GM12892 (cell line): ENCODE measurements at regions not wholly inside any gene's neighbourhood (a gene's known extent, or its start where the extent isn't known, plus 50 kb on each side); places are given as distances from the start of the nearest gene placed in this dataset.

ENCODE experiments used
- POLR2A ChIP-seq: IDR thresholded peaks from 2 replicates; pipeline ENCODE4 v1.6.1; 2011; ENCODE audit warnings: low read depth, low read length, control low read depth
- POLR2AphosphoS5 ChIP-seq: IDR thresholded peaks from 2 replicates; pipeline ENCODE4 v1.6.1; 2011; ENCODE audit warnings: low read depth, low read length, control low read depth

DNA sequence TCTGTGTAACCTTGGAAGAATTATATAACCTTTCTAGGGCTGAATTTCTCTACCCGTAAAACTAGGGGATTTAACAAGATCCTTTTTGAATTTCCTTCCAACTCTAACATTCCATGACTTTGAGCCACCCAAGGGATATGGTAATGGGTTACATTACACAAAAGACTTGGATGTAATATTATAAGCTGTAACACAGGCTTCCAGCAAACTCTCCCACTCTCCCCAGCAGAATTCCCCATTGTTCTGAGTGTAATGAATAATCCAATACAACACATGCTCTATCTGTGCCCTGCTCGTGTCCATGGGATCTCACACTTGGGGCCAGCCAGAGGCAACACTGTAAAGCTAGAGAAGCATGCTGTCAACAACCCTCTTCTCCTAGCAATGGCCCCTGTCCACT lies 790.6 kb upstream of the AUTS2 start:
- no peak for TF ChIP-seq POLR2AphosphoS5
- no peak for TF ChIP-seq POLR2A
